ENCODE measurements at regions not wholly inside any gene's neighbourhood (a gene's known extent, or its start where the extent isn't known, plus 50 kb on each side); places are given as distances from the start of the nearest gene placed in this dataset.

- POLR2A ChIA-PET = no interaction called here
- Mint-ChIP-seq H3K4me3 (ENCODE audit: unreplicated experiment) (no peak overlapping the region), H3K27ac (ENCODE audit: unreplicated experiment) (no peak overlapping the region), H3K4me1 (ENCODE audit: low read depth, unreplicated experiment) (no peaks in the 10 kb centered on the region), H3K27me3 (ENCODE audit: insufficient read depth, unreplicated experiment) (no peaks in the 10 kb centered on the region), H3K9me3 (ENCODE audit: unreplicated experiment) (no peaks in the 10 kb centered on the region), H3K36me3 (ENCODE audit: insufficient read depth, unreplicated experiment) (no peaks in the 10 kb centered on the region)
- no peaks in the 10 kb centered on the region for H3K27me3 ChIP-seq (replicated peaks; ENCODE audit: control insufficient read depth, insufficient read depth, low read length)
- H3K4me1 ChIP-seq = no peaks in the 10 kb centered on the region
- CTCF ChIA-PET = no interaction called here
- no peak overlapping the region for H3K4me3 ChIP-seq (ENCODE audit: low read depth, low read length)
- TF ChIP-seq CTCF (IDR thresholded peaks at IDR 0.05; ENCODE audit: insufficient read depth in 1 of 2, low read depth in 1 of 2, low read length in 1 of 2, severe bottlenecking in 1 of 2, unreplicated experiment in 1 of 2) = no peak
- no TSS peak for BruUV-seq (replicated peaks)
- intact Hi-C loops (cut with micrococcal nuclease; ENCODE audit: unreplicated experiment) = no loop called here
- no peaks in the 10 kb centered on the region for H3K9me3 ChIP-seq
- no peak for DNase-seq
- no peaks in the 10 kb centered on the region for H3K36me3 ChIP-seq (ENCODE audit: control insufficient read depth, insufficient read depth, low read length)
These were observed 241.5 kb upstream of the SATB1 start for GRCh38 chr3:18666655-18667054.

- H3K4me3 ChIP-seq (ENCODE audit: low read depth, low read length) = no peak overlapping the region
- H3K27ac Mint-ChIP-seq (ENCODE audit: unreplicated experiment) = no peak overlapping the region
- BruUV-seq (replicated peaks) = no TSS peak
- intact Hi-C loops (cut with micrococcal nuclease; ENCODE audit: unreplicated experiment) = no loop called here
- POLR2A ChIA-PET = no interaction called here
- H3K36me3 ChIP-seq (ENCODE audit: control insufficient read depth, insufficient read depth, low read length) = no peaks in the 10 kb centered on the region
- peaks cover 3% of the 10 kb centered on the region for H3K9me3 Mint-ChIP-seq (ENCODE audit: unreplicated experiment)
- CTCF ChIA-PET = no interaction called here
- TF ChIP-seq CTCF (IDR thresholded peaks at IDR 0.05; ENCODE audit: insufficient read depth in 1 of 2, low read depth in 1 of 2, low read length in 1 of 2, severe bottlenecking in 1 of 2, unreplicated experiment in 1 of 2) = no peak
- H3K9me3 ChIP-seq = no peaks in the 10 kb centered on the region
- DNase-seq = no peak
- H3K4me1 Mint-ChIP-seq (ENCODE audit: low read depth, unreplicated experiment) = peaks cover 8% of the 10 kb centered on the region
- H3K4me1 ChIP-seq = peaks cover 9% of the 10 kb centered on the region
- H3K27me3 Mint-ChIP-seq (ENCODE audit: insufficient read depth, unreplicated experiment) = no peaks in the 10 kb centered on the region
- H3K36me3 Mint-ChIP-seq (ENCODE audit: insufficient read depth, unreplicated experiment) = no peaks in the 10 kb centered on the region
- no peaks in the 10 kb centered on the region for H3K27me3 ChIP-seq (replicated peaks; ENCODE audit: control insufficient read depth, insufficient read depth, low read length)
- no peak overlapping the region for H3K4me3 Mint-ChIP-seq (ENCODE audit: unreplicated experiment)
These were observed 234.9 kb upstream of the SATB1 start for GRCh38 chr3:18660059-18660458.

GRCh38 chr3:18657858-18658820 lies 233.0 kb upstream of the SATB1 start:
- ChIA-PET POLR2A (no interaction called here), CTCF (interaction anchor here (0.6 kb wide), 1 partner anchor 96 kb away, joined by 4 read pairs; no protein-coding TSS in a partner anchor)
- intact Hi-C loops (cut with micrococcal nuclease; ENCODE audit: unreplicated experiment) = no loop called here
- H3K4me3 Mint-ChIP-seq (ENCODE audit: unreplicated experiment) = peak overlapping the region; percentile 37
- H3K9me3 ChIP-seq = no peaks in the 10 kb centered on the region
- BruUV-seq (replicated peaks) = no TSS peak
- H3K27me3 Mint-ChIP-seq (ENCODE audit: insufficient read depth, unreplicated experiment) = no peaks in the 10 kb centered on the region
- peaks cover 9% of the 10 kb centered on the region for H3K4me1 ChIP-seq
- no peaks in the 10 kb centered on the region for H3K27me3 ChIP-seq (replicated peaks; ENCODE audit: control insufficient read depth, insufficient read depth, low read length)
- no peak for TF ChIP-seq CTCF (IDR thresholded peaks at IDR 0.05; ENCODE audit: insufficient read depth in 1 of 2, low read depth in 1 of 2, low read length in 1 of 2, severe bottlenecking in 1 of 2, unreplicated experiment in 1 of 2)
- no peaks in the 10 kb centered on the region for H3K36me3 Mint-ChIP-seq (ENCODE audit: insufficient read depth, unreplicated experiment)
- H3K9me3 Mint-ChIP-seq (ENCODE audit: unreplicated experiment) = peaks cover 14% of the 10 kb centered on the region
- peak; percentile 6 to 30 for DNase-seq
- H3K36me3 ChIP-seq (ENCODE audit: control insufficient read depth, insufficient read depth, low read length) = no peaks in the 10 kb centered on the region
- no peak overlapping the region for H3K4me3 ChIP-seq (ENCODE audit: low read depth, low read length)
- no peak overlapping the region for H3K27ac Mint-ChIP-seq (ENCODE audit: unreplicated experiment)
- H3K4me1 Mint-ChIP-seq (ENCODE audit: low read depth, unreplicated experiment) = peaks cover 8% of the 10 kb centered on the region

All from Caco-2 (cell line).